ENCODE measurements at regions not wholly inside any gene's neighbourhood (a gene's known extent, or its start where the extent isn't known, plus 50 kb on each side); places are given as distances from the start of the nearest gene placed in this dataset.

- Histone ChIP-seq H3K4me1 (ENCODE audit: insufficient read depth, low read length) (no peaks in the 10 kb centered on the region), H3K27me3 (ENCODE audit: control insufficient read depth in 1 of 2, insufficient read depth in 2 of 2, low read length in 2 of 2) (no peaks in the 10 kb centered on the region), H3K9me3 (ENCODE audit: low read length) (no peaks in the 10 kb centered on the region), H4K20me1 (ENCODE audit: insufficient read depth, low read length) (no peaks in the 10 kb centered on the region), H3K9ac (ENCODE audit: insufficient read depth, low read depth, low read length) (no peak overlapping the region), H3K79me2 (ENCODE audit: insufficient read depth, low read length) (no peaks in the 10 kb centered on the region), H3K27ac (ENCODE audit: extremely low read length, insufficient read depth, low read length) (no peak overlapping the region), H2AFZ (ENCODE audit: low read length) (no peak overlapping the region), H3K4me3 (replicated peaks in 1 of 3; ENCODE audit: insufficient read depth in 1 of 3, low read depth in 2 of 3, low read length in 3 of 3) (no peak overlapping the region), H3K36me3 (replicated peaks in 1 of 2; ENCODE audit: control insufficient read depth in 1 of 2, insufficient read depth in 2 of 2, low read length in 2 of 2) (no peaks in the 10 kb centered on the region), H3K4me2 (ENCODE audit: low read depth, low read length) (no peak overlapping the region)
- TF ChIP-seq IKZF1 (IDR thresholded peaks at IDR 0.05) (no peak), ESRRA (CRISPR knock-in tag; IDR thresholded peaks at IDR 0.05; ENCODE audit: low read depth) (no peak), ZFP41 (CRISPR knock-in tag; IDR thresholded peaks at IDR 0.05; ENCODE audit: borderline replicate concordance) (no peak)
- TF ChIP-seq, protein P1, sequence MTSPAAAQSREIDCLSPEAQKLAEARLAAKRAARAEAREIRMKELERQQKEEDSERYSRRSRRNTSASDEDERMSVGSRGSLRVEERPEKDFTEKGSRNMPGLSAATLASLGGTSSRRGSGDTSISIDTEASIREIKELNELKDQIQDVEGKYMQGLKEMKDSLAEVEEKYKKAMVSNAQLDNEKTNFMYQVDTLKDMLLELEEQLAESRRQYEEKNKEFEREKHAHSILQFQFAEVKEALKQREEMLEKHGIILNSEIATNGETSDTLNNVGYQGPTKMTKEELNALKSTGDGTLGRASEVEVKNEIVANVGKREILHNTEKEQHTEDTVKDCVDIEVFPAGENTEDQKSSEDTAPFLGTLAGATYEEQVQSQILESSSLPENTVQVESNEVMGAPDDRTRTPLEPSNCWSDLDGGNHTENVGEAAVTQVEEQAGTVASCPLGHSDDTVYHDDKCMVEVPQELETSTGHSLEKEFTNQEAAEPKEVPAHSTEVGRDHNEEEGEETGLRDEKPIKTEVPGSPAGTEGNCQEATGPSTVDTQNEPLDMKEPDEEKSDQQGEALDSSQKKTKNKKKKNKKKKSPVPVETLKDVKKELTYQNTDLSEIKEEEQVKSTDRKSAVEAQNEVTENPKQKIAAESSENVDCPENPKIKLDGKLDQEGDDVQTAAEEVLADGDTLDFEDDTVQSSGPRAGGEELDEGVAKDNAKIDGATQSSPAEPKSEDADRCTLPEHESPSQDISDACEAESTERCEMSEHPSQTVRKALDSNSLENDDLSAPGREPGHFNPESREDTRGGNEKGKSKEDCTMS (CRISPR knock-in tag; conservative IDR thresholded peaks at IDR 0.05), result no peak
- in situ Hi-C loops (cut with HindIII; ENCODE audit: extremely low pct_ligation_motif_present, low pct_unique_long_range_greater_than_20kb) (no loop called here), intact Hi-C loops (cut with micrococcal nuclease; ENCODE audit: unreplicated experiment) (no loop called here)
- POLR2A ChIA-PET, result no interaction called here
- ATAC-seq (no peak), FAIRE-seq (no peak), DNase-seq (ENCODE audit: low spot score) (no peak)
- WGBS (ENCODE audit: low lambda C conversion rate), result no CpG with 5 or more reads among the region's 6 CpGs
- no TSS peak for BruUV-seq (replicated peaks)
- CTCF ChIA-PET (ENCODE audit: low intra/inter-chr PET ratio, low total read pairs), result no interaction called here
These were observed 84.5 kb upstream of the ATXN3L start for GRCh38 chrX:13404364-13404763.

DNA sequence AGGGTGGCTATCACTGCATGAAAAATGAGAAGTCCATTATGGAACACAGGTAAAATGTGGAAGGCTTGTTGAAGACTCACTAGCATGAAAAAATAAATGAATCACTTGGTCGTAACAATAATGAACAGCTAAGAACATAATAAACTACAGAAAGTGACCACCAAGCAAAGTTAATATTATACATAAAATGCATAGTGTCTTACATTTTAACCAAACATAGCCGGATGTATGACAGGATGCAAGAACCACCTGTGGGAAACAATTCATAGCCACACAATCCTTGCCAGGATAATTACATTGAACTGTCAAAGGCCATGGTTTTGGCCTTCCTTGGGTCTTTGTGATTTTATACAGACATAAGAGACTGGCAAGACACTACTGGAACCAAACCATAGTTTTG is 81.9 kb upstream of the ATXN3L start:
- H3K4me2 ChIP-seq (ENCODE audit: low read depth, low read length), result no peak overlapping the region
- no peak overlapping the region for H3K4me3 ChIP-seq (replicated peaks in 1 of 3; ENCODE audit: insufficient read depth in 1 of 3, low read depth in 2 of 3, low read length in 3 of 3)
- H4K20me1 ChIP-seq (ENCODE audit: insufficient read depth, low read length), result no peaks in the 10 kb centered on the region
- no TSS peak for BruUV-seq (replicated peaks)
- no peaks in the 10 kb centered on the region for H3K9me3 ChIP-seq (ENCODE audit: low read length)
- H3K36me3 ChIP-seq (replicated peaks in 1 of 2; ENCODE audit: control insufficient read depth in 1 of 2, insufficient read depth in 2 of 2, low read length in 2 of 2), result no peaks in the 10 kb centered on the region
- ATAC-seq (no peak), DNase-seq (ENCODE audit: low spot score) (no peak), FAIRE-seq (no peak)
- CTCF ChIA-PET (ENCODE audit: low intra/inter-chr PET ratio, low total read pairs), result no interaction called here
- POLR2A ChIA-PET, result no interaction called here
- H3K27me3 ChIP-seq (ENCODE audit: control insufficient read depth in 1 of 2, insufficient read depth in 2 of 2, low read length in 2 of 2), result no peaks in the 10 kb centered on the region
- no peak overlapping the region for H3K27ac ChIP-seq (ENCODE audit: extremely low read length, insufficient read depth, low read length)
- peaks cover 9% of the 10 kb centered on the region for H3K4me1 ChIP-seq (ENCODE audit: insufficient read depth, low read length)
- no peak overlapping the region for H2AFZ ChIP-seq (ENCODE audit: low read length)
- H3K79me2 ChIP-seq (ENCODE audit: insufficient read depth, low read length), result no peaks in the 10 kb centered on the region
- in situ Hi-C loops (cut with HindIII; ENCODE audit: extremely low pct_ligation_motif_present, low pct_unique_long_range_greater_than_20kb) (no loop called here), intact Hi-C loops (cut with micrococcal nuclease; ENCODE audit: unreplicated experiment) (no loop called here)
- no peak overlapping the region for H3K9ac ChIP-seq (ENCODE audit: insufficient read depth, low read depth, low read length)
- 34% methylated on average over 2 of the region's 2 CpGs for WGBS (ENCODE audit: low lambda C conversion rate)
- TF ChIP-seq PAWR (CRISPR knock-in tag; IDR thresholded peaks at IDR 0.05; ENCODE audit: borderline replicate concordance) (no peak), KMT2A (CRISPR knock-in tag; IDR thresholded peaks at IDR 0.05) (no peak), NBN (conservative IDR thresholded peaks at IDR 0.05) (no peak), THAP11 (CRISPR knock-in tag; IDR thresholded peaks at IDR 0.05) (no peak), PTBP1 (IDR thresholded peaks at IDR 0.05; ENCODE audit: low read depth, low read length, poor library complexity, severe bottlenecking) (no peak), ZNF329 (CRISPR knock-in tag; IDR thresholded peaks at IDR 0.05; ENCODE audit: low read depth) (no peak), SOX6 (IDR thresholded peaks at IDR 0.05) (no peak), SOX6 (CRISPR knock-in tag; IDR thresholded peaks at IDR 0.05) (no peak)
- TF ChIP-seq, protein P2, sequence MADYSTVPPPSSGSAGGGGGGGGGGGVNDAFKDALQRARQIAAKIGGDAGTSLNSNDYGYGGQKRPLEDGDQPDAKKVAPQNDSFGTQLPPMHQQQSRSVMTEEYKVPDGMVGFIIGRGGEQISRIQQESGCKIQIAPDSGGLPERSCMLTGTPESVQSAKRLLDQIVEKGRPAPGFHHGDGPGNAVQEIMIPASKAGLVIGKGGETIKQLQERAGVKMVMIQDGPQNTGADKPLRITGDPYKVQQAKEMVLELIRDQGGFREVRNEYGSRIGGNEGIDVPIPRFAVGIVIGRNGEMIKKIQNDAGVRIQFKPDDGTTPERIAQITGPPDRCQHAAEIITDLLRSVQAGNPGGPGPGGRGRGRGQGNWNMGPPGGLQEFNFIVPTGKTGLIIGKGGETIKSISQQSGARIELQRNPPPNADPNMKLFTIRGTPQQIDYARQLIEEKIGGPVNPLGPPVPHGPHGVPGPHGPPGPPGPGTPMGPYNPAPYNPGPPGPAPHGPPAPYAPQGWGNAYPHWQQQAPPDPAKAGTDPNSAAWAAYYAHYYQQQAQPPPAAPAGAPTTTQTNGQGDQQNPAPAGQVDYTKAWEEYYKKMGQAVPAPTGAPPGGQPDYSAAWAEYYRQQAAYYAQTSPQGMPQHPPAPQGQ (CRISPR knock-in tag; IDR thresholded peaks at IDR 0.05; ENCODE audit: borderline replicate concordance), result no peak

All from HepG2 (cell line).